ENCODE measurements at regions not wholly inside any gene's neighbourhood (a gene's known extent, or its start where the extent isn't known, plus 50 kb on each side); places are given as distances from the start of the nearest gene placed in this dataset.

- H3K4me3 Mint-ChIP-seq = no peak overlapping the region
- no peak for DNase-seq
- Histone ChIP-seq H4K20me1 (ENCODE audit: control insufficient read depth, insufficient read depth, low read length, poor library complexity, severe bottlenecking) (no peaks in the 10 kb centered on the region), H3K4me2 (replicated peaks; ENCODE audit: low read depth, low read length, poor library complexity, severe bottlenecking) (no peak overlapping the region), H3K4me1 (ENCODE audit: control insufficient read depth in 2 of 2, insufficient read depth in 2 of 2, low read length in 2 of 2) (no peaks in the 10 kb centered on the region), H3K9me3 (ENCODE audit: control extremely low read depth in 1 of 3, control insufficient read depth in 2 of 3, insufficient read depth in 1 of 3, low read length in 2 of 3) (no peaks in the 10 kb centered on the region), H3K27ac (ENCODE audit: low read length in 2 of 2) (no peak overlapping the region), H3K27me3 (replicated peaks in 1 of 4; ENCODE audit: control extremely low read depth in 1 of 4, control insufficient read depth in 3 of 4, insufficient read depth in 4 of 4, low read length in 3 of 4) (peaks cover 0 to 2% (median 0%) of the 10 kb centered on the region in 4 experiments), H3K9ac (ENCODE audit: low read length) (no peak overlapping the region), H2AFZ (ENCODE audit: insufficient read depth, low read depth, low read length, poor library complexity, severe bottlenecking) (no peak overlapping the region), H3K4me3 (ENCODE audit: control extremely low read depth in 1 of 5, extremely low read depth in 1 of 5, insufficient read depth in 1 of 5, low read depth in 2 of 5, low read length in 4 of 5) (no peak overlapping the region), H3K36me3 (replicated peaks in 1 of 2; ENCODE audit: control extremely low read depth in 1 of 2, control insufficient read depth in 1 of 2, extremely low read depth in 1 of 2, insufficient read depth in 2 of 2, low read length in 1 of 2) (no peaks in the 10 kb centered on the region), H3K79me2 (ENCODE audit: control insufficient read depth, insufficient read depth, low read length) (no peaks in the 10 kb centered on the region)
- WGBS (ENCODE audit: insufficient coverage) = 100% methylated on average over 1 of the region's 1 CpG
- H3K9me3 Mint-ChIP-seq (ENCODE audit: insufficient read depth) = no peaks in the 10 kb centered on the region
- no peak for ATAC-seq (ENCODE audit: low read depth)
- intact Hi-C loops (cut with micrococcal nuclease) = no loop called here
- ChIA-PET POLR2A (no interaction called here), CTCF (no interaction called here)
- no peak overlapping the region for H3K27ac Mint-ChIP-seq
- H3K4me1 Mint-ChIP-seq = no peaks in the 10 kb centered on the region
- peaks cover 3% of the 10 kb centered on the region for H3K27me3 Mint-ChIP-seq
- TF ChIP-seq EZH2 (IDR thresholded peaks at IDR 0.05; ENCODE audit: borderline replicate concordance, insufficient read depth, low read depth, low read length, poor library complexity, severe bottlenecking) = no peak
- no peak for TF ChIP-seq CTCF (IDR thresholded peaks at IDR 0.05)
These were observed 439.4 kb downstream of the RAP2B start for GRCh38 chr3:153601374-153601853.

- Histone ChIP-seq H3K27ac (ENCODE audit: low read length in 2 of 2) (no peak overlapping the region), H3K79me2 (ENCODE audit: control insufficient read depth, insufficient read depth, low read length) (no peaks in the 10 kb centered on the region), H3K4me2 (replicated peaks; ENCODE audit: low read depth, low read length, poor library complexity, severe bottlenecking) (no peak overlapping the region), H3K36me3 (replicated peaks in 1 of 2; ENCODE audit: control extremely low read depth in 1 of 2, control insufficient read depth in 1 of 2, extremely low read depth in 1 of 2, insufficient read depth in 2 of 2, low read length in 1 of 2) (no peaks in the 10 kb centered on the region), H3K4me1 (ENCODE audit: control insufficient read depth in 2 of 2, insufficient read depth in 2 of 2, low read length in 2 of 2) (no peaks in the 10 kb centered on the region), H4K20me1 (ENCODE audit: control insufficient read depth, insufficient read depth, low read length, poor library complexity, severe bottlenecking) (no peaks in the 10 kb centered on the region), H2AFZ (ENCODE audit: insufficient read depth, low read depth, low read length, poor library complexity, severe bottlenecking) (no peak overlapping the region), H3K9ac (ENCODE audit: low read length) (no peak overlapping the region), H3K27me3 (replicated peaks in 1 of 4; ENCODE audit: control extremely low read depth in 1 of 4, control insufficient read depth in 3 of 4, insufficient read depth in 4 of 4, low read length in 3 of 4) (peaks cover 0 to 3% (median 1%) of the 10 kb centered on the region in 4 experiments), H3K9me3 (ENCODE audit: control extremely low read depth in 1 of 3, control insufficient read depth in 2 of 3, insufficient read depth in 1 of 3, low read length in 2 of 3) (no peaks in the 10 kb centered on the region), H3K4me3 (ENCODE audit: control extremely low read depth in 1 of 5, extremely low read depth in 1 of 5, insufficient read depth in 1 of 5, low read depth in 2 of 5, low read length in 4 of 5) (no peak overlapping the region)
- no peak for TF ChIP-seq CTCF (IDR thresholded peaks at IDR 0.05)
- no peak for TF ChIP-seq EZH2 (IDR thresholded peaks at IDR 0.05; ENCODE audit: borderline replicate concordance, insufficient read depth, low read depth, low read length, poor library complexity, severe bottlenecking)
- Mint-ChIP-seq H3K27me3 (peaks cover 4% of the 10 kb centered on the region), H3K9me3 (ENCODE audit: insufficient read depth) (no peaks in the 10 kb centered on the region), H3K4me3 (no peak overlapping the region), H3K27ac (no peak overlapping the region), H3K4me1 (no peaks in the 10 kb centered on the region)
- ChIA-PET CTCF (no interaction called here), POLR2A (no interaction called here)
- DNase-seq = no peak
- no CpG with 5 or more reads among the region's 1 CpG for WGBS (ENCODE audit: insufficient coverage)
- intact Hi-C loops (cut with micrococcal nuclease) = no loop called here
- ATAC-seq (ENCODE audit: low read depth) = no peak
These were observed 440.8 kb downstream of the RAP2B start for GRCh38 chr3:153602801-153603200.
